GM20000 (cell line): ENCODE measurements at regions not wholly inside any gene's neighbourhood (a gene's known extent, or its start where the extent isn't known, plus 50 kb on each side); places are given as distances from the start of the nearest gene placed in this dataset.

ENCODE experiments used
- DNase-seq: peaks from one replicate; pipeline ENCODE4 v3.0.0; 2012; ENCODE audit warnings: low spot score
- TF ChIP-seq, protein P1 (sequence below): IDR thresholded peaks from 2 replicates; pipeline ENCODE4 v1.5.1; 2012; ENCODE audit warnings: mild to moderate bottlenecking, control low read depth; ENCODE audit errors: extremely low read depth, missing control alignments

DNA sequence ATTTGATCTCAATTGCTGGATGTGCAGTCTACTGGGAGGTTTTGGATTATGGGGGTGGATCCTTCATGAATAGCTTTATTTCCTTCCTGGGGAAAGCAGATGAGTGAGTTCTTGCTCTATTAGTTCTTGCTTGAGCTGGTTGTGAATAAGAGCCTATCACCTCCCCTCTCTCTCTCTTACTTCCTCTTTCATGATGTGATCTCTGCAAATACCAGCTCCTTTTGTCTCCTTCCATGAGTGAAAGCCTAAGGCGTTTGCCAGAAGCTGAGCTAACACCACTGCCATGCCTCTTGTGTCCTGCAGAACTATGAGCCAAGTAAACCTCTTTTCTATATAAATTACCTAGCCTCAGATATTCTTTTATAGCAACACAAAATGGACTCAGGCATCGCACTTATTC is 302.7 kb downstream of the CCER1 start:
- TF ChIP-seq, protein P1, sequence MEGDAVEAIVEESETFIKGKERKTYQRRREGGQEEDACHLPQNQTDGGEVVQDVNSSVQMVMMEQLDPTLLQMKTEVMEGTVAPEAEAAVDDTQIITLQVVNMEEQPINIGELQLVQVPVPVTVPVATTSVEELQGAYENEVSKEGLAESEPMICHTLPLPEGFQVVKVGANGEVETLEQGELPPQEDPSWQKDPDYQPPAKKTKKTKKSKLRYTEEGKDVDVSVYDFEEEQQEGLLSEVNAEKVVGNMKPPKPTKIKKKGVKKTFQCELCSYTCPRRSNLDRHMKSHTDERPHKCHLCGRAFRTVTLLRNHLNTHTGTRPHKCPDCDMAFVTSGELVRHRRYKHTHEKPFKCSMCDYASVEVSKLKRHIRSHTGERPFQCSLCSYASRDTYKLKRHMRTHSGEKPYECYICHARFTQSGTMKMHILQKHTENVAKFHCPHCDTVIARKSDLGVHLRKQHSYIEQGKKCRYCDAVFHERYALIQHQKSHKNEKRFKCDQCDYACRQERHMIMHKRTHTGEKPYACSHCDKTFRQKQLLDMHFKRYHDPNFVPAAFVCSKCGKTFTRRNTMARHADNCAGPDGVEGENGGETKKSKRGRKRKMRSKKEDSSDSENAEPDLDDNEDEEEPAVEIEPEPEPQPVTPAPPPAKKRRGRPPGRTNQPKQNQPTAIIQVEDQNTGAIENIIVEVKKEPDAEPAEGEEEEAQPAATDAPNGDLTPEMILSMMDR, result no peak
- DNase-seq, result no peak

DNA sequence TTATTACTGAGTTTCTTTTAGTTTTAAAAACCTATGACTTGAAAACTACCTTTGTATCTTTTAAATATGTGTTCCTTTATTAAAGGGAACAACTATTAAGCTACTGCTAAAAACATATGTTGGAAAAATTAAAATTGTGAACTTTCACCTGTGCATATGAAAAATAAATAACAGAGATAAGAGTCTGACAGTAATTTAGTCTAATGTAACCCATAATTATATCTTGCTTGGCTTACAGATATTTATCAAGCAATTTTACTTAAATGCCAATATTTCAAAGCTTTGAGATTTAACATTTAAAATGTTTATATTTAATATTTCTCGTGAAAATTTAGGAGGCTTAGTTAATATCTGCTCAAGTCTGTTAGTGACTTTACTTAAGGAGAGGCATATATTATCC is 309.8 kb downstream of the CCER1 start:
- DNase-seq, result no peak
- TF ChIP-seq, protein P1, result no peak

DNA sequence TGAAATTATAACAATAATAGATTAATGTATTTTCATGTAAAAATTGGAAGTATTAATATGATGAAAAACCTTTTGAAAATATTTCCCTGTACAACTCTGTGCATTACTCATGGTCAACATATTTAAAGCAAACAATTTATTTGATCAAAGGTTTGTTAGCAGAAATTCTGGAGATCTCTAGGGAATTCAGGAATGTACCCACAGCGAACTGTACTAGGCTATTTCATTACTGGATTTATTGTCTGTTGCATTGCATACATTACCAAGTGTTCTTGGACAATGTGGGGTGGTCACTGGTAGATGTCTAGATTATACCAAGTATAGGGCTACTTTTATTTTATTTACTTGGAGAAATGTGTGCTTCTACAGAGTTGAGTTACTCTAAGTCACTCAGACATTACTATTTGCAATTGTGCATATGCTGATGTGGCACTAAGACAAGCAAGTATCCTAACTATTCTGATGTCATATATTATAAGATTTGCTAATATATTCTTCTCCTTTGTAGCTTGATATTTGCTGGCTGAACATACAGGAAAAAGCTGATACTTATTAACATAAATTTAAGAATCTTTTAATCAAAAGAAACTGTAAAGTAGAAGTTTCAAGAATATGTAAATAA is 323.3 kb downstream of the CCER1 start:
- TF ChIP-seq, protein P1, result no peak
- no peak for DNase-seq

DNA sequence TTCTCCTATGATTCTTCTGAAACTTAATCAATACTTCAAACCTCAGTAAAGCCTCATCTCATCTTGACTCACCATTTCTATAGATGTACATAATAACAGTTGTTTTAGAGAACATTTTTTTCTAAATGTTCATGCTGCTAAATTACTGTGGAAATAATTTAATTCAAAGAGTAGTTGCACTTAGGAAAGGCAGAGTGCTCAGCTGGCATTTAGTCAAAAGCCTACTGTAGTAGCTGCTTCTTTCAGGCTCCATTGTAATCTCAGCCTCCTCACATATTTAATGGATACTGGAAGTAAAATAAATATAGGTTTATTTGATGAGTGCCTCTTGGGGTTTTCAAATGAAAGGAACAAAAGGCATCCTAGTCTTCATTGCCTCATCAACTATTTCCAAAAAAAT is 325.0 kb downstream of the CCER1 start:
- TF ChIP-seq, protein P1, result no peak
- DNase-seq, result no peak

DNA sequence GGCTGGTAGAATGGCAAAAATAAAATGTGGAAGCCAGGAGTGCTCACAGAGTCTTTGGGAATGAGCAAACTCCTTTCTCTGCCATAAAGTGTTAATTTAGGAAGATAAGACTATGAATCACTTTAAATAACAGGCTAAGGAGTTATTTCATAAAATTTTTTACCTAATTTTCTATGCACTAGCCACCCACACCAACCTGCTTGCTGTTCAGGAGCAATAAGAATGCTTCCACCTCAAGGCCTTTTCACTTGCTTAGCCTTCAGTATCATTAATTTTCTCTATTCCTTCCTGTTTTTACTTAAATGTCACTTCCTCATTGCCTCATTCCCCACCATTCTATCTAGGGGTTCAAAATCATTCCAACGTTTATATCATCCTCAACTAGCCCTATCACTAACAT is 326.8 kb downstream of the CCER1 start:
- TF ChIP-seq, protein P1, result no peak
- no peak for DNase-seq

DNA sequence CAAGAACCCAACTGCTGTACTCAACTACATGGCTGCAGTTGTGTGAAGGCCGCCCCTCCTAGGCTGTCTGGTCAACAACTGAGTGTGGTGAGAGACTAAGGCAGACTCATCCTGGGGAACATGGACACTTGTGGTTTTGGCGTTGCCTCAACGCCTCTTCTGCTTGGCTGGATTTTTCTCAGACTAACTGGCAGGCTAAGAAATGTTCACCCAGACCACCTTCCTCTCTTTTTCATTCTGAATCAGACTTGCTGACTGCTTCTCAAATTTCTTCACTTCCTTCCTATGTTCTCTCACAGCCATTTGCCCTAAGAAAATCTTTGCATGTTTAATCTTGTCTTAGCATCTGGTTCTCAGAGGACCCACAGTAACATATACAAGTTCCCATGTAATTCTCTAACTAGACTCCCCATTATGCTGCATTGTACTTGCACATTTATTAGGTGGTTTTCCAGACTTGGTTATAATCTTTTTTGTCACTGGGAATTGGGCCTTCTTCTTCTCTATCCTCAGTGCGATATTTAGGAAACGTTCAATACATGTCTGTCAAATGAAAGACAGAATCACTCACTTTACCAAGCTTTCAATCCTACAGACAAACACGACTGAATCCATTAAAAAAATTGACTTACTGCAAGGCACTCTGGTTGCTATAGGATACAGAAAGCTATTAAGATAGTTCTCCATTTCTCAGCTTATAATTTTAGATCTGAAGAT is 327.6 kb downstream of the CCER1 start:
- TF ChIP-seq, protein P1, result no peak
- DNase-seq, result no peak

DNA sequence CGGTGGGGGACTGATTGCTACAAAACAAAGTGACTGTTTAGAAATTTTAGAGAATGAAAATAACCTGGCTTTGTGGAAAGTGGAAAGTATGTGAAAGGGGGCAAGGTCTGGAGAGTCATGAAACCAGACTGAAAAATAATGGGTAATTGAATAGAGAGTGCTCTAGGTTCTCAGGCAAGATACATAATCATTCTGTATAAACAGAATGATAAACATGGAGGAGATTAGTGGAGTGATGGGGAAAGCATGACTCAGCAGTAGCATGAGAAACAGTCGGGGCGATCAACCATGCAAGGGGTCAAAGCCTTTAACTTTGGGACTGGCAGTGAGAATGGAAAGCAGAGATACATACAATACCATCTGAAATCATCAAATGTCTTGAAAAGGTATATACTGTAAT is 332.5 kb downstream of the CCER1 start:
- TF ChIP-seq, protein P1, result no peak
- no peak for DNase-seq
